ENCODE measurements at regions not wholly inside any gene's neighbourhood (a gene's known extent, or its start where the extent isn't known, plus 50 kb on each side); places are given as distances from the start of the nearest gene placed in this dataset.

DNA sequence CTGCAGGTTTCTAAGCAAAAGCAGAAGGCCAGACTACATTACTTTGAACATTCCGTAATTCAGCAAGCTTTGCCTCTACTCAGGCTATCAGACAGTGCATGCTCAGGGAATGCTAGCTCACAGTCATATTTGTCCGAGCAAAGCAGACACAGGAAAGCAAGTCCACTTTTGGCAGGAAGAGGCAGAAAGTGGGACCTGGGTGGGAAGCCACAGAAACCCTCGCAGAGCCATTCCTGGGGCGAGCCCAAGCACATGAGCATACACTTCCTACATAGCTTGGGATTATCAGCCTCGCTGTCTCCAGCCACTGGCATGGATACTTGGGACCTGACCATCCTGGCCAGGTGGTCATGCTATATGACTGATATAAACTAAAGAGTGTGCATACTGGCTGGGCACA, 113.3 kb downstream of the TRIM29 start:
- DNase-seq (ENCODE audit: low spot score, unreplicated experiment) = no peak
- Mint-ChIP-seq H3K9me3 (ENCODE audit: low read depth) (no peaks in the 10 kb centered on the region), H3K4me1 (ENCODE audit: low read depth) (no peaks in the 10 kb centered on the region), H3K27ac (no peak overlapping the region), H3K27me3 (peaks cover 21% of the 10 kb centered on the region), H3K4me3 (ENCODE audit: low read depth) (no peak overlapping the region), H3K36me3 (ENCODE audit: insufficient read depth) (no peaks in the 10 kb centered on the region)
- TF ChIP-seq, protein P1, sequence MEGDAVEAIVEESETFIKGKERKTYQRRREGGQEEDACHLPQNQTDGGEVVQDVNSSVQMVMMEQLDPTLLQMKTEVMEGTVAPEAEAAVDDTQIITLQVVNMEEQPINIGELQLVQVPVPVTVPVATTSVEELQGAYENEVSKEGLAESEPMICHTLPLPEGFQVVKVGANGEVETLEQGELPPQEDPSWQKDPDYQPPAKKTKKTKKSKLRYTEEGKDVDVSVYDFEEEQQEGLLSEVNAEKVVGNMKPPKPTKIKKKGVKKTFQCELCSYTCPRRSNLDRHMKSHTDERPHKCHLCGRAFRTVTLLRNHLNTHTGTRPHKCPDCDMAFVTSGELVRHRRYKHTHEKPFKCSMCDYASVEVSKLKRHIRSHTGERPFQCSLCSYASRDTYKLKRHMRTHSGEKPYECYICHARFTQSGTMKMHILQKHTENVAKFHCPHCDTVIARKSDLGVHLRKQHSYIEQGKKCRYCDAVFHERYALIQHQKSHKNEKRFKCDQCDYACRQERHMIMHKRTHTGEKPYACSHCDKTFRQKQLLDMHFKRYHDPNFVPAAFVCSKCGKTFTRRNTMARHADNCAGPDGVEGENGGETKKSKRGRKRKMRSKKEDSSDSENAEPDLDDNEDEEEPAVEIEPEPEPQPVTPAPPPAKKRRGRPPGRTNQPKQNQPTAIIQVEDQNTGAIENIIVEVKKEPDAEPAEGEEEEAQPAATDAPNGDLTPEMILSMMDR (IDR thresholded peaks at IDR 0.05; ENCODE audit: unreplicated experiment) = no peak

GRCh38 chr11:120024046-120024445, 113.9 kb downstream of the TRIM29 start:
- Mint-ChIP-seq H3K36me3 (ENCODE audit: insufficient read depth) (no peaks in the 10 kb centered on the region), H3K4me1 (ENCODE audit: low read depth) (no peaks in the 10 kb centered on the region), H3K27me3 (peaks cover 19% of the 10 kb centered on the region), H3K4me3 (ENCODE audit: low read depth) (no peak overlapping the region), H3K27ac (no peak overlapping the region), H3K9me3 (ENCODE audit: low read depth) (no peaks in the 10 kb centered on the region)
- no peak for DNase-seq (ENCODE audit: low spot score, unreplicated experiment)
- TF ChIP-seq, protein P1 (IDR thresholded peaks at IDR 0.05; ENCODE audit: unreplicated experiment) = no peak

DNA sequence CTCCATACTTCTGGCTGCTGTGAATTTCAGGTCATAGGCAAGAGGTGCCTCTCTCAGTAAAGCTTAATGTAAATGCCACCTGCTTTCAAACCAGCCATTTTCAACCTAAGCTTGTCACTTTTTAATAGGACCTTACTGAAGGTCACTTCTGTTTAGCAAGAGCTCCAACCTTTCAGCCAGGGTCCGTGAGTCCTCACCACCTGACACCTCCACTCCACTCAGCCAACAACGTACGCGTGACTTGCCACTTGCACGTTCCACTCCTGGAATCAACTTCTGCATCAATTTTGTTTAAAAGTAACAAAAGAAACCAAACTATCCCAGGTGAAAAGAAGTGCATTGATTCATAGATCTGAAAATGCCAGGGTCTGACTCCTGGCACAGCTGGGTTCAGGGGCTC, 114.4 kb downstream of the TRIM29 start:
- Mint-ChIP-seq H3K27me3 (peaks cover 14% of the 10 kb centered on the region), H3K9me3 (ENCODE audit: low read depth) (no peaks in the 10 kb centered on the region), H3K4me1 (ENCODE audit: low read depth) (no peaks in the 10 kb centered on the region), H3K36me3 (ENCODE audit: insufficient read depth) (no peaks in the 10 kb centered on the region), H3K4me3 (ENCODE audit: low read depth) (no peak overlapping the region), H3K27ac (no peak overlapping the region)
- TF ChIP-seq, protein P1 (IDR thresholded peaks at IDR 0.05; ENCODE audit: unreplicated experiment) = no peak
- DNase-seq (ENCODE audit: low spot score, unreplicated experiment) = no peak

DNA sequence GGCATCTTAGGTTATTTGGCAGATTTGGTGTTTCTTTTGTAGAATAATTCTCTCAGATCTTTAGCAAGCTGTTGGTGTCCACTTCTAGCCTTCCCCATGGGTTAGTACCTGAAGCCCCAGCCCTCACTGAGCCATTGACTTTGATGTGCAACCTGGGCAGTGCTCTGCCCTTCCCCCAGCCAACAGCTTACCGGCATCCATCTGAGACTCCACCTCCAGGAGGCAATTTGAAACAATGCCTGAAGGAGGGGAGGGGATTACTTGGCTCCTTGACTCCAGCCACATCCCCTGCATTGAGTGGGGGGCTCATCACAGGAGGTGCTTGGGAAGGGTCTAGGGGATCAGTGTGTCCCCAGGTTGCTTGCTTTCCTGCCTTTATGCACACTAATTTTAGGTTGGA, 114.8 kb downstream of the TRIM29 start:
- H3K4me3 Mint-ChIP-seq (ENCODE audit: low read depth) = no peak overlapping the region
- H3K36me3 Mint-ChIP-seq (ENCODE audit: insufficient read depth) = no peaks in the 10 kb centered on the region
- H3K27ac Mint-ChIP-seq = no peak overlapping the region
- H3K9me3 Mint-ChIP-seq (ENCODE audit: low read depth) = no peaks in the 10 kb centered on the region
- H3K27me3 Mint-ChIP-seq = peaks cover 12% of the 10 kb centered on the region
- no peaks in the 10 kb centered on the region for H3K4me1 Mint-ChIP-seq (ENCODE audit: low read depth)
- TF ChIP-seq, protein P1 (IDR thresholded peaks at IDR 0.05; ENCODE audit: unreplicated experiment) = no peak
- no peak for DNase-seq (ENCODE audit: low spot score, unreplicated experiment)

GRCh38 chr11:120022617-120023016, 115.3 kb downstream of the TRIM29 start:
- Mint-ChIP-seq H3K4me1 (ENCODE audit: low read depth) (no peaks in the 10 kb centered on the region), H3K27ac (no peak overlapping the region), H3K36me3 (ENCODE audit: insufficient read depth) (no peaks in the 10 kb centered on the region), H3K9me3 (ENCODE audit: low read depth) (no peaks in the 10 kb centered on the region), H3K4me3 (ENCODE audit: low read depth) (no peak overlapping the region), H3K27me3 (peaks cover 14% of the 10 kb centered on the region)
- DNase-seq (ENCODE audit: low spot score, unreplicated experiment) = no peak
- TF ChIP-seq, protein P1 (IDR thresholded peaks at IDR 0.05; ENCODE audit: unreplicated experiment) = no peak
